ENCODE measurements at regions not wholly inside any gene's neighbourhood (a gene's known extent, or its start where the extent isn't known, plus 50 kb on each side); places are given as distances from the start of the nearest gene placed in this dataset.

DNA sequence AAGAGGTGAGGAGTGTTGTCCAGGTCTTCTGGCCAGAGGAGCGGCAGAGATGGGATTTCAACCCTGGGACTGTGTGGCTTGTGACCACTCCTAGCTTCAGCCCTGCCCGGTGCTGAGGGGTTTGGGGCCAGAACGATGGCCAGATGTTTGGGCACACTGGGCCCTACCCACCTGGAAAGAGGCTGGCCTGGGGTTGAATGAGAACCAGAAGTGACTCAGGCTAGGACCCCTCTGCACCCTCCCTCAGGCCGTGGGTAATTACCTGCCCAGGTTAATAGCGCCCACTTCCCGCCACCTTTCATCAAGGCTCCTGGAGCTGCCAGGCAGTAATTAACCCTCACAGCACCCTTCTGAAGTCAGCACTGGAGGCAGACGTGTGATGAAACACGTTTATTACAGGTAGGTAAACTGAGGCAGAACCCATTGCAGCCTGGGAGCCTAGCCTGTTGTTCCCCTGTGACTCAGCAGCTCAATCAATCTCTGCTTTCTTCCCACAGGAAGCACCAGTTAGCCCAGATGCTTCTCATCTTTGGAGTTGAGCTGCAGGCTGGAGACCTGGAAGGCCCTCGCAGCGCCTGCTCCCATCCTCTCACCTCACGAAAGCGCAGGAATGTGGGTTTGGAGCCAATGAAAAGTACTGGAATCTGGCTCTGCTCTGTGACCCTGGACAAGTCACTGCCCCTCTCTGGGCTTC is 120.8 kb downstream of the CEBPB start:
- DNase-seq (ENCODE audit: low read depth in 4 of 4, low spot score in 3 of 4) = no peak

- DNase-seq (ENCODE audit: low read depth in 4 of 4, low spot score in 3 of 4) = no peak
Observed at GRCh38 chr20:50312002-50312681, 121.5 kb downstream of the CEBPB start.

DNA sequence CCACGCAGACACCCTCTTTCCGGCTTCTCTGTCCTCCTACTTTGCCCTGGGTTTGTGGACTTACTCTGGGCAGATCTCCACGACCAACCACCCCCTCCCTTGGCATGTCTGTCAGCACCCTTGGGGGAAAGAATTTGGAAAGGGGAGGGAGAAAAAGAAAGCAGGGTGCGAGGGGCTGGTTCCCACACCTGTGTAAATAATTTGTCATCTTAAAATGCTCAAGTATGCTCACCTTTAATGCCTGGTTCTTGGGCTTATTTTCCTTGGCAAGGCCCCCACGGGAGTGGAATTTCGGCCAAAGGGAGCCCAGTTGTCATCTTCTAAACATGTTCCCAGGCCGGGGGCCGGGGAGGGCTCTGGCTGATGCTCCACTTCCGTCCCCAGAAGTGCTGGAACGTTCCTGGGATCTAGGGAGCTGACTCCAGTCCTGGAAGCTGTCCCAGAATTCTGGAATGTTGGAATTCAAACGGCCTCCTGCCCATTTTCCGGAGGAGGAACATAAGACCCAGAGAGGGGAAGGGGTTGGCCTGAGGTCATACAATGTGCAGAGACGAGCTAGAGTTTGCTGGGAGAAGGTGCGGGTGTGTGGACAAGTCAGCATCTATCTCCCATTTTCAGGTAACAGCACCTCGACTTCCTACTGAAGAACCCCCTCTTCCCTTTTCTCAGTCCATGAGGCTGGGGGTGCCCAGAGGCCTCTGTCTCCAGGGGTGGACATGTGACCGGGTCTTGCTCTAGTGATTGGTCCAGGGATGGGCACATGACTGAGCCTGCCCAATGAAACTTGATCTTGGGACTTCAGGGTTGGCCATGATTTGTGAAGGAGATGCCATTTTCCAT is 122.3 kb downstream of the CEBPB start:
- peak in 2 of 4 donors; percentile 56 to 60 for DNase-seq (ENCODE audit: low read depth in 4 of 4, low spot score in 3 of 4)

GRCh38 chr20:50313522-50313820 is 122.8 kb downstream of the CEBPB start:
- DNase-seq (ENCODE audit: low read depth in 4 of 4, low spot score in 3 of 4) = no peak

GRCh38 chr20:50313827-50314677 is 123.4 kb downstream of the CEBPB start:
- DNase-seq (ENCODE audit: low read depth in 4 of 4, low spot score in 3 of 4) = no peak

GRCh38 chr20:50314678-50315335 is 124.2 kb downstream of the CEBPB start:
- DNase-seq (ENCODE audit: low read depth in 4 of 4, low spot score in 3 of 4) = no peak

DNA sequence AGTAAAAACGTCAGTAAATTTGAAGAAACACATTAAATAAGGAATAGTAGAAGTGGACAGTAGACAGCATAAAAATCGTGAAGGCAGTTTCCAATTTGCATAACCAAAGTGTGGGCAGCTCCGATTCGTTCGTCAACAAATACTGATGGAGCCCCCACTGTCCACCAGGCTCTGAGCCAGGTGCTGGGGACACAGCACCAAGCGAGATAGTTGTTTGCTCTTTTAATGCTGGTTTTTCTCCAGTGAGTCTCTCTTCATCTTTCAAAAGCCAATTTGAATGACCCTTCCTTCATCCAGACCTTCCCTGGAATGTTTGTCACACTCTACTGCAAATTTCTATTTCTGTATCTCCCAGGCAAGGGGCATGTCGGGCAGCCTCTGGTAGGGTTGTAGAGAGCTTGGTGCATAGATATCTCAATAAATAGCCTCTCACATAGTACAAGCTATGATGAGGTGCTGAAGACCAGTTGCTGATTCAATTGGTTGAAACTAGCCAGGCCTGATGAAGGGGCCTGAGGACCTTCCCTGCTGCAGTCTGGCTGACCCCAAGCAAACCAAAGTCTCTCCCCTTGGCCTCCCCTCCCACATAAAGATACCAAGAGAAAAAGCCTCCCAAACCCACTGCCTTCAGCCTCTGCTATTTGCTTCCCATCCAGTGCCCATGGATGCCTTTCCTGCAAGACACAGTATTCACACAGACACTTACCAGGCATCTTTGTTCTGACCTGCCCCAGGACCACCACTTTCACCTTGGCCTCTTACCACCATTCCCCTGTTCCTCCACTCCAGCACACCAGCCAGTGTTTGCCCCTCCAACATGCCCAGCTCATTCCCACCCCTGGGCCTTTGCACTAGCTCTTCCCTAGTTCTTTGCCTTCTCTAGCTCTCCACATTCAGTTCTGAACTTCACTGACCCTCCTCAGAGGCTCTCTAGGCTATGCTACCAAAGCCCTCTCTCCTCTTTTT is 125.2 kb downstream of the CEBPB start:
- DNase-seq (ENCODE audit: low read depth in 4 of 4, low spot score in 3 of 4) = no peak

DNA sequence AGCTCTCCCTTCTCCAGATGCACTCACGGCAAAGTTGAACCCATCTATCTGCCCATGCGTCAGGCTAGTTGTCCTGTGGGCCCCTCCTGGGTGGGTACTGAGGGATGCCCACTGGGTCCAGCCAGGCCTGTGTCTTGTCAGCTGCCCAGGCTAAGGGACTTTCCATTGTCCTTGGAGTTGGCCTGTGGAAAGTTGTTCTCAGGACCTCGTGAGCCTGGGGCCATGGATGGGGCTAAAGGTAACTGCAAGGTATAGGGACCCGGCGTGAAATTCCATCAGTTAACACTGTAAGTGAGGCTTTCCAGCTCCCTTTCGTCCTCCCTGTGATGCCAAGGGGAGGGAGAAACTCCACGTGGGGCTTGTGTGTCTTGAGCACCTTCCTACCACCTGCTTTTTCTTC is 126.5 kb downstream of the CEBPB start:
- DNase-seq (ENCODE audit: low read depth in 4 of 4, low spot score in 3 of 4) = no peak

DNA sequence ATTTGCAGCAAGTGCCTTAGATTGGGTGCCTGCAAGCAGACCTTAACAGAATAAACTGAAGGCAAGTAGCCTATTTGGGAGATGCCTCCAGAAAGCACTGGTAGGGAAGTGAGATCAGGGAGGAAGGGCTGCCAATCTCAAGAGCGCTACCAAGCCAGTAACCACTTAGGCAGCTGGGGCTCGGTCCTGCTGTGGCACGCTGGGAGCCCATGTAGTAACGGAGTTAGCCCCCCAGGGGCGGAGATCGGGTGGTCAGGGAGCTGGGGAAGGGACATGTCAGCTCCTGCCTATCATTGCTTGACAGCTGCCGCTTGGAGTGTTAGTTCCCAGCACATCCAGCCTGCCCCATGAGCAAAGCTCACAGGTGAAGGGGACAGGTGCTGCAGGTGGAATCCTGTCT is 127.0 kb downstream of the CEBPB start:
- no peak for DNase-seq (ENCODE audit: low read depth in 4 of 4, low spot score in 3 of 4)

DNA sequence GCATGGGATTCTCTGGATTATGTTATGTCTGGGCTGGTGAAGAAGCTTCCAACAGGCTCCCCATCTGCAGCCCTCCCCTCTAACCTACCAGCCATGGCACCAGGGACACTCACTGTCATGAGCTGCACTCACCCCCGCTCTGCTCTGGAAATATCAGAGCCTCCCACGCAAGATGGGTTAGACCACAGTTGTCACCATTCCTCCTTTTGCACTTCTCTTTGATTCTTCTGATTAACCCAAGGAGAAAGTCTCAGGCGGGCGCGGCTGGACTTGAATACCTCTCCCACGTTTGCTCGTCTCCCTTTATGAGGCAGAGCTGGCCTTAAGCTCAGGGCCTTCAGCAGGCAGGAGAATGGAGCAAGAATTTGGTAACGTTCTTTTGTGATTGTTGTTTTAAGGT is 128.1 kb downstream of the CEBPB start:
- DNase-seq (ENCODE audit: low read depth in 4 of 4, low spot score in 3 of 4) = no peak

- no peak for DNase-seq (ENCODE audit: low read depth in 4 of 4, low spot score in 3 of 4)
Observed at GRCh38 chr20:50320005-50320900, 129.6 kb downstream of the CEBPB start.

DNA sequence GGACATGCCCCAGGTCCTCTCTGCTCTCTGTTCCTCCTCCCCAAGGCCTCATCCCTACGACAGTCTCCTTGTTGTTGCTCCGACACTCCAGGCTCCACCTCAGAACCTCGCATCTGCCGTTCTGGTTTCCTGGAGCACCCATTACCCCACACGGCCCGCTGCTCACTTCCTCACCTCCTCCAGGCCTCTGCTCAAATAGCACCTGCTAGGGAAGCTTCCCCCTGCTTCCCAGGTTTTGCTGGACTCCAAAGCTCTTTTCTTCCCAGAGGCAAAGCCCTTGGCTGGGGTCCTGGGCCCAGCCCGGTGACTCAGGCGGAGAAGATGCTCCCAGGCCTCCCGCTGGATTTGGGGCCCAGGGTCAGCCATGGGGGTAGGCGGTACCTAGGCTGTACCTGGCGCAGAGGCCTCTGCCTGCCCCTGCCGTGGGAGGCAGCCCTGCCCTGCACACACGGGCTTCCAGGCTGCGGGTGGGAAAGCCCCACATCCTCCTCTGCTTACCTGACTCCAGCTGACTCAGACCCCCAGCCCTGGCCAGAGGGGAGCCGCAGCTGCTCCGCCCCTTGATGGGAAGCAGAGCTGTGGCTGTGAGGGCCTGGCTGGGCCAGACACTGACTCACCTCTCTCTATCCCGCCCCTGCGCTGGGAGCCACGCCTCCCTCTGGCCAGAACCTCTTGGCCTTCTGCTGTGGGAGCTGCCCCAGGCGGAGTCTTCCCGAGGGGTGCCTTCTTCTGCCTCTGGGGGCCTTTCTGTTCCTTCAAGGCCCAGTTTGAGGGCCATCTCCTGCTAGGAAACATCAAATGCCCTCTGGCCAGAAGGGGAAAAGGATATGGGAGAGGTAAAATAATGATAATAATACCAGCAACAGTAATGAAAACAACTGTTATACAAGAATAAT is 130.5 kb downstream of the CEBPB start:
- DNase-seq (ENCODE audit: low read depth in 4 of 4, low spot score in 3 of 4) = no peak

- DNase-seq (ENCODE audit: low read depth in 4 of 4, low spot score in 3 of 4) = no peak
Observed at GRCh38 chr20:50321797-50322480, 131.3 kb downstream of the CEBPB start.

DNA sequence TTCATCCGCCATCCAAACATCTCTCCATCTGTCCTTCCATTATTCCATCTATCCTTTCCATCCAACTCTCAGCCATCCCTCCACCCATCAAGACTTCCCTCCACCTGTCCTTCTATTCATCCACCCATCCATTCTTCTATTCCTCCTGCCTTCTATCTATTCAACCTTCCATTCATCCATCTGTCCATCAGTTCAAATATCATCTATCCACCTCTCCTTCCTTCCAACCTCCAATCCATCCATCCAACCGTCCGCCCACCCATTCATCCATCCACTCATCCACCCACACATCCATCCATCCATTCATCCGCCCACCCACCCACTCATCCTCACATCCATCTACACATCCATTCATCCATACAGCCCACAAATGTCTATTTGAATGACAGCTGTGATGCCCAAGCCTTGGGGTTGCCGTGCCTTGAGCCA is 132.1 kb downstream of the CEBPB start:
- DNase-seq (ENCODE audit: low read depth in 4 of 4, low spot score in 3 of 4) = no peak

DNA sequence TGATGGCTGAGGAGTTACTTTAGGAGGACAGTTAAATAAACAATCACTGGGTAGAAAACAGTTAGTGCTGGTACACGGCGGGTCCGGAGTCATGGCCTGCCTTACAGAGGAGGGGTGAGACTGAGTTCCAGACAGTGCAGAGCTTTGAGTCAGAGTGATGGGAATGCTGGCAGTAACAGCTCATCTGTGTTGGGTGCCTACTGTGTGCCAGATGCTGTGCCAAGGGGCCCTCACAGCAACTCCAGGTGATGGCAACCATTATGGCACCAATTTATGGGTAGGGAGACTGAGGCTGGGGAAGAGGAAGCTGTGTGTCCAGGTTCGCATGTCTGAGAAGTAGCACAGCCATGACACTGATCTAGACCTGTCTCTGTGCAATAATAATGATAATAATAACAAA is 132.6 kb downstream of the CEBPB start:
- no peak for DNase-seq (ENCODE audit: low read depth in 4 of 4, low spot score in 3 of 4)

All from right renal pelvis (tissue), 4 donors.